Ovary (tissue), 3 donors: ENCODE measurements at regions not wholly inside any gene's neighbourhood (a gene's known extent, or its start where the extent isn't known, plus 50 kb on each side); places are given as distances from the start of the nearest gene placed in this dataset.

ENCODE experiments used
- CTCF ChIP-seq, 3 donors: fragments of 450-650 bp in 2 of 3; fragments of 200-600 bp in 1 of 3; IDR thresholded peaks; one replicate each; pipeline versions ENCODE4 v1.5.1 to v1.8.0; 2016 to 2022; ENCODE audit warnings: antibody characterized with exemption in 3 of 3, mild to moderate bottlenecking in 1 of 3
- EP300 ChIP-seq: sonication (generic); formaldehyde crosslinking; IDR thresholded peaks from one replicate; pipeline ENCODE4 v1.6.1; 2017; ENCODE audit warnings: antibody characterized with exemption
- donor health status: DM: no; HTN: no; CAD: no.

- TF ChIP-seq CTCF (IDR thresholded peaks at IDR 0.05): no peak
- TF ChIP-seq EP300: no peak
Observed at GRCh38 chr20:40816039-40816352, 127.0 kb upstream of the MAFB start.
